Neural progenitor cell (in vitro differentiated cells): ENCODE measurements at regions not wholly inside any gene's neighbourhood (a gene's known extent, or its start where the extent isn't known, plus 50 kb on each side); places are given as distances from the start of the nearest gene placed in this dataset.
"Not testable (repeated sequence)": the region's sequence is repeated elsewhere in the genome, so short reads cannot be mapped to it uniquely, and the experiment has no call there.

Experiments used
- CTCF ChIP-seq: fragments of 200-600 bp; sonication (generic); IDR thresholded peaks from 2 replicates; pipeline ENCODE4 v1.5.1; 2017; ENCODE audit warnings: antibody characterized with exemption, mild to moderate bottlenecking
- EZH2 ChIP-seq: fragments of 200-600 bp; sonication (generic); IDR thresholded peaks from 2 replicates; pipeline ENCODE4 v1.6.1; 2017; ENCODE audit warnings: antibody characterized with exemption, mild to moderate bottlenecking, moderate library complexity

- TF ChIP-seq CTCF, EZH2: not testable (repeated sequence)
Observed at GRCh38 chr5:62221881-62222280, 84.1 kb upstream of the KIF2A start.
